HFF-Myc (cell line): ENCODE measurements at regions not wholly inside any gene's neighbourhood (a gene's known extent, or its start where the extent isn't known, plus 50 kb on each side); places are given as distances from the start of the nearest gene placed in this dataset.
"Not testable (repeated sequence)": the region's sequence is repeated elsewhere in the genome, so short reads cannot be mapped to it uniquely, and the experiment has no call there.

Experiments used
- DNase-seq: peaks from one replicate; pipeline ENCODE4 v3.0.0-alpha.2; 2011; ENCODE audit warnings: low read depth; ENCODE audit errors: extremely low read depth
- H3K4me3 ChIP-seq: replicated peaks from 2 replicates; pipeline ENCODE4 v1.5.1; 2011; ENCODE audit warnings: low read depth, mild to moderate bottlenecking, control low read depth, low read length
- CTCF ChIP-seq: IDR thresholded peaks from 2 replicates; pipeline ENCODE4 v1.5.1; 2012; ENCODE audit warnings: mild to moderate bottlenecking, low read depth, low read length, control low read depth; ENCODE audit errors: missing control alignments

- no peak overlapping the region for H3K4me3 ChIP-seq
- no peak for DNase-seq
- TF ChIP-seq CTCF, result no peak
Measured at GRCh38 chr16:35208001-35208935, 1748.9 kb downstream of the TP53TG3F start.

GRCh38 chr16:35210681-35211433 is 1751.4 kb downstream of the TP53TG3F start:
- H3K4me3 ChIP-seq, result no peak overlapping the region
- no peak for DNase-seq
- no peak for TF ChIP-seq CTCF

GRCh38 chr16:35214840-35215239 is 1755.4 kb downstream of the TP53TG3F start:
- no peak overlapping the region for H3K4me3 ChIP-seq
- TF ChIP-seq CTCF, result no peak
- no peak for DNase-seq

- no peak overlapping the region for H3K4me3 ChIP-seq
- DNase-seq, result no peak
- TF ChIP-seq CTCF, result no peak
Measured at GRCh38 chr16:35215287-35215686, 1755.9 kb downstream of the TP53TG3F start.

- not testable (repeated sequence) for H3K4me3 ChIP-seq, DNase-seq
Measured at GRCh38 chr16:35216261-35216660, 1756.8 kb downstream of the TP53TG3F start.

GRCh38 chr16:35221482-35222185 is 1762.2 kb downstream of the TP53TG3F start:
- no peak overlapping the region for H3K4me3 ChIP-seq
- TF ChIP-seq CTCF, result no peak
- no peak for DNase-seq

- DNase-seq, result no peak
- no peak overlapping the region for H3K4me3 ChIP-seq
- no peak for TF ChIP-seq CTCF
Measured at GRCh38 chr16:35234679-35235078, 1775.3 kb downstream of the TP53TG3F start.
